ENCODE measurements at regions not wholly inside any gene's neighbourhood (a gene's known extent, or its start where the extent isn't known, plus 50 kb on each side); places are given as distances from the start of the nearest gene placed in this dataset.

DNA sequence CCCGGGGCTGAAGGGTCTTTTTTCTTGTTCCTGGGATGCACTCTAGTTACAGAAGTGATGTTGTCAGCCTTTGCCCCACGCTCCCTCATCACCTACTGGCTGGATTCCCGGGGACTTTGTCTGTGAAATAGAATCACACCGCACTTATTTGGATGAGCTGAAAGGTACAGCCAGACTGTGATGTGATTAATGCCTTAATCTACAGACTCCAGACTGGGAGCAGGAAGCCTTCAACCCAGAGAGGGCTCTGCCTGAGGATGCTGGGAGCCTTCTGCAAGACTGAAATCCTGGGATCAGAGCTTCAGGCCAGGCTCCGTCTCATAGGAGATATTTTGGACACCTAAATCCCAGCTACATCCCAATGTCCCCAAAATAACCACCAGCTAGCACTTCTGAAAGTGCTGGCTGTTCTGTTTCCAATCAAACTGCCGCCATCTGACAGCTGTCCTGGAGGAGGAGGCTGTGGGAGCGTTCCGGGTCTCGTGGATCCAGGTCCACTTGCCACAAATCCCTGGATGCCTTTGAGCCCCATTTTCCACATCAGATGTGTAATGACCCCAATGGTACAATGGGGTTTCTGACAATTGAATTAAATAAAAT lies 688.5 kb downstream of the TBC1D22A start:
- no peaks in the 10 kb centered on the region for H3K9me3 ChIP-seq (ENCODE audit: control insufficient read depth, insufficient read depth, low read length)
- H3K27ac ChIP-seq (ENCODE audit: low read depth, low read length) = no peak overlapping the region
- no peaks in the 10 kb centered on the region for H3K9me2 ChIP-seq (replicated peaks; ENCODE audit: control insufficient read depth, low read length)
- H3K4me2 ChIP-seq (ENCODE audit: low read length) = no peak overlapping the region
- H4K20me1 ChIP-seq (ENCODE audit: control insufficient read depth, insufficient read depth, low read depth, low read length) = no peaks in the 10 kb centered on the region
- no peaks in the 10 kb centered on the region for H3K79me2 ChIP-seq (ENCODE audit: control insufficient read depth, low read length)
- H3K27me3 ChIP-seq (ENCODE audit: control insufficient read depth, low read length) = no peaks in the 10 kb centered on the region
- H3K36me3 ChIP-seq (ENCODE audit: control insufficient read depth, low read length) = no peaks in the 10 kb centered on the region
- no peak for TF ChIP-seq EZH2phosphoT487 (IDR thresholded peaks at IDR 0.05; ENCODE audit: borderline replicate concordance, low read length)
- TF ChIP-seq, protein P1, sequence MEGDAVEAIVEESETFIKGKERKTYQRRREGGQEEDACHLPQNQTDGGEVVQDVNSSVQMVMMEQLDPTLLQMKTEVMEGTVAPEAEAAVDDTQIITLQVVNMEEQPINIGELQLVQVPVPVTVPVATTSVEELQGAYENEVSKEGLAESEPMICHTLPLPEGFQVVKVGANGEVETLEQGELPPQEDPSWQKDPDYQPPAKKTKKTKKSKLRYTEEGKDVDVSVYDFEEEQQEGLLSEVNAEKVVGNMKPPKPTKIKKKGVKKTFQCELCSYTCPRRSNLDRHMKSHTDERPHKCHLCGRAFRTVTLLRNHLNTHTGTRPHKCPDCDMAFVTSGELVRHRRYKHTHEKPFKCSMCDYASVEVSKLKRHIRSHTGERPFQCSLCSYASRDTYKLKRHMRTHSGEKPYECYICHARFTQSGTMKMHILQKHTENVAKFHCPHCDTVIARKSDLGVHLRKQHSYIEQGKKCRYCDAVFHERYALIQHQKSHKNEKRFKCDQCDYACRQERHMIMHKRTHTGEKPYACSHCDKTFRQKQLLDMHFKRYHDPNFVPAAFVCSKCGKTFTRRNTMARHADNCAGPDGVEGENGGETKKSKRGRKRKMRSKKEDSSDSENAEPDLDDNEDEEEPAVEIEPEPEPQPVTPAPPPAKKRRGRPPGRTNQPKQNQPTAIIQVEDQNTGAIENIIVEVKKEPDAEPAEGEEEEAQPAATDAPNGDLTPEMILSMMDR (IDR thresholded peaks at IDR 0.05; ENCODE audit: low read depth, low read length, poor library complexity, severe bottlenecking) = no peak
- H3K4me3 ChIP-seq (ENCODE audit: low read length) = no peak overlapping the region
- no peaks in the 10 kb centered on the region for H3K4me1 ChIP-seq (ENCODE audit: control insufficient read depth, low read length)
- H3F3A ChIP-seq (ENCODE audit: control insufficient read depth, insufficient read depth) = no peaks in the 10 kb centered on the region

- Histone ChIP-seq H3K4me1 (ENCODE audit: control insufficient read depth, low read length) (no peaks in the 10 kb centered on the region), H3K9me2 (replicated peaks; ENCODE audit: control insufficient read depth, low read length) (no peaks in the 10 kb centered on the region), H3K79me2 (ENCODE audit: control insufficient read depth, low read length) (no peaks in the 10 kb centered on the region), H3K27ac (ENCODE audit: low read depth, low read length) (no peak overlapping the region), H3K9me3 (ENCODE audit: control insufficient read depth, insufficient read depth, low read length) (no peaks in the 10 kb centered on the region), H4K20me1 (ENCODE audit: control insufficient read depth, insufficient read depth, low read depth, low read length) (no peaks in the 10 kb centered on the region), H3K27me3 (ENCODE audit: control insufficient read depth, low read length) (no peaks in the 10 kb centered on the region), H3F3A (ENCODE audit: control insufficient read depth, insufficient read depth) (no peaks in the 10 kb centered on the region), H3K36me3 (ENCODE audit: control insufficient read depth, low read length) (no peaks in the 10 kb centered on the region), H3K4me2 (ENCODE audit: low read length) (no peak overlapping the region), H3K4me3 (ENCODE audit: low read length) (no peak overlapping the region)
- TF ChIP-seq, protein P1 (IDR thresholded peaks at IDR 0.05; ENCODE audit: low read depth, low read length, poor library complexity, severe bottlenecking) = no peak
- no peak for TF ChIP-seq EZH2phosphoT487 (IDR thresholded peaks at IDR 0.05; ENCODE audit: borderline replicate concordance, low read length)
Measured at GRCh38 chr22:47449508-47450270, 687.2 kb downstream of the TBC1D22A start.

GRCh38 chr22:47448231-47449223 lies 686.1 kb downstream of the TBC1D22A start:
- TF ChIP-seq, protein P1 (IDR thresholded peaks at IDR 0.05; ENCODE audit: low read depth, low read length, poor library complexity, severe bottlenecking) = no peak
- no peak for TF ChIP-seq EZH2phosphoT487 (IDR thresholded peaks at IDR 0.05; ENCODE audit: borderline replicate concordance, low read length)
- H3K36me3 ChIP-seq (ENCODE audit: control insufficient read depth, low read length) = no peaks in the 10 kb centered on the region
- H3F3A ChIP-seq (ENCODE audit: control insufficient read depth, insufficient read depth) = no peaks in the 10 kb centered on the region
- no peaks in the 10 kb centered on the region for H3K27me3 ChIP-seq (ENCODE audit: control insufficient read depth, low read length)
- no peak overlapping the region for H3K27ac ChIP-seq (ENCODE audit: low read depth, low read length)
- H3K4me2 ChIP-seq (ENCODE audit: low read length) = no peak overlapping the region
- H3K9me2 ChIP-seq (replicated peaks; ENCODE audit: control insufficient read depth, low read length) = no peaks in the 10 kb centered on the region
- H3K79me2 ChIP-seq (ENCODE audit: control insufficient read depth, low read length) = no peaks in the 10 kb centered on the region
- H4K20me1 ChIP-seq (ENCODE audit: control insufficient read depth, insufficient read depth, low read depth, low read length) = no peaks in the 10 kb centered on the region
- H3K9me3 ChIP-seq (ENCODE audit: control insufficient read depth, insufficient read depth, low read length) = no peaks in the 10 kb centered on the region; the same call in 1 of the 2 replicates
- H3K4me1 ChIP-seq (ENCODE audit: control insufficient read depth, low read length) = no peaks in the 10 kb centered on the region
- no peak overlapping the region for H3K4me3 ChIP-seq (ENCODE audit: low read length)
